Heart right ventricle (tissue), 16 donors: ENCODE measurements at regions not wholly inside any gene's neighbourhood (a gene's known extent, or its start where the extent isn't known, plus 50 kb on each side); places are given as distances from the start of the nearest gene placed in this dataset.

Source experiments
- ATAC-seq, 8 donors: fragments of 200-7000 bp; cut with Tn5 transposase; one replicate each; pipeline ENCODE4 v1.9.1; 2020; ENCODE audit warnings: mild to moderate bottlenecking in 8 of 8, moderate library complexity in 8 of 8, moderate number of reproducible peaks in 1 of 8
- DNase-seq, 2 donors: peaks; one replicate each; pipeline ENCODE4 v3.0.0-alpha.2; 2020
- H3K27ac ChIP-seq, 10 donors: fragments of 200-600 bp; sonication (generic) in 2 of 10; one replicate each; pipeline versions ENCODE4 v1.5.0 to v1.8.0; 2020 to 2022; ENCODE audit warnings: mild to moderate bottlenecking in 3 of 10
- H3K27me3 ChIP-seq, 7 donors: fragments of 200-600 bp; one replicate each; pipeline ENCODE4 v1.8.0; 2021 to 2022; ENCODE audit warnings: mild to moderate bottlenecking in 2 of 7
- H3K36me3 ChIP-seq, 9 donors: fragments of 200-600 bp; sonication (generic) in 1 of 9; one replicate each; pipeline versions ENCODE4 v1.5.0 to v1.8.0; 2020 to 2022; ENCODE audit warnings: mild to moderate bottlenecking in 2 of 9
- H3K4me1 ChIP-seq, 9 donors: fragments of 200-600 bp; sonication (generic) in 1 of 9; one replicate each; pipeline versions ENCODE4 v1.5.0 to v1.8.0; 2020 to 2022; ENCODE audit warnings: mild to moderate bottlenecking in 4 of 9
- H3K4me3 ChIP-seq, 10 donors: fragments of 200-600 bp; sonication (generic) in 2 of 10; one replicate each; pipeline versions ENCODE4 v1.5.0 to v1.8.0; 2020 to 2022; ENCODE audit warnings: mild to moderate bottlenecking in 7 of 10, moderate library complexity in 2 of 10
- H3K9me3 ChIP-seq, 11 donors: fragments of 200-600 bp in 10 of 11; sonication (generic) in 2 of 11; one replicate each; pipeline versions ENCODE4 v1.5.0 to v1.8.0; 2013 to 2022; ENCODE audit warnings: mild to moderate bottlenecking in 2 of 11, control low read depth in 1 of 11, moderate library complexity in 1 of 11
- CTCF ChIP-seq, 9 donors: fragments of 200-600 bp; sonication (generic) in 2 of 9; IDR thresholded peaks; one replicate each; pipeline versions ENCODE4 v1.5.0 to v1.8.0; 2021 to 2022; ENCODE audit warnings: antibody characterized with exemption in 9 of 9, mild to moderate bottlenecking in 5 of 9, moderate library complexity in 1 of 9
- WGBS, 2 donors: extraction: QIAGEN DNeasy Blood & Tissue Kit; methylation state at CpG; one replicate each; pipeline ENCODE4 v1.1.7; 2013; ENCODE audit warnings: inconsistent platforms in 1 of 2; 5-methylcytosine and 5-hydroxymethylcytosine counted together
- intact Hi-C, 10 donors: fragments of 100-400 bp; cut with DNase I; formaldehyde crosslinking; loops; one replicate each; pipeline versions ENCODE4 v1.11.1 to v1.14.2; 2022
- donor health status: Arrhythmogenic right ventricular cardiomyopathy.
- donor health status: ischemic (EF 13 %, LVEDD 7.1; RV severe dilation, severe dysfunction).
- donor health status: healthy with polysubstance abuse.
- donor health status: DM: no; HTN: yes; CAD: no.
- donor health status: DM: no; HTN: no; CAD: no.
- donor health status: ischemic (EF 25% LVEDD 6.9; RV normal size, moderate dysfunction).
- donor health status: ischemic (EF 25% LVEDD 5.7; RV mildly dilated, moderate dysfunction).
- donor health status: healthy.
- donor health status: DM: yes; HTN: yes; CAD: no.
- donor health status: Ischemic cardiomyopathy.
- donor health status: ischemic (EF 35%, LVEDD 5.7; RV mildly dilated, moderate dysfunction).
- donor health status: nonischemic (EF 11% LVEDD 7.7; RV severe dilation, severe dysfunction).
- donor health status: DM: yes; HTN: yes; CAD: no.
- donor health status: PGD.
- donor health status: ischemic (EF 29% LVEDD 5.4; RV normal size, mild dysfunction).
- donor health status: nonischemic (EF 23%, LVEDD 6.1; RV moderate dilation, normal function).

- no peak for ATAC-seq
Measured at GRCh38 chr6:84862843-84863242, 98.4 kb upstream of the TBX18 start.

GRCh38 chr6:84860920-84861319 lies 96.5 kb upstream of the TBX18 start:
- DNase-seq (no peak), ATAC-seq (no peak)
- H3K4me1 ChIP-seq: no peaks in the 10 kb centered on the region
- 66 to 78% methylated on average over 2 of the region's 2 CpGs for WGBS, 2 donors
- no peaks in the 10 kb centered on the region for H3K9me3 ChIP-seq
- no peaks in the 10 kb centered on the region for H3K36me3 ChIP-seq
- no peak overlapping the region for H3K4me3 ChIP-seq
- no peaks in the 10 kb centered on the region for H3K27me3 ChIP-seq
- no peak for TF ChIP-seq CTCF (IDR thresholded peaks at IDR 0.05)
- H3K27ac ChIP-seq: no peak overlapping the region
- intact Hi-C loops: no loop called here

More at GRCh38 chr6:84862843-84863242, 98.4 kb upstream of the TBX18 start:
- TF ChIP-seq CTCF (IDR thresholded peaks at IDR 0.05): no peak
- no peaks in the 10 kb centered on the region for H3K4me1 ChIP-seq
- no peak overlapping the region for H3K27ac ChIP-seq
- WGBS, 2 donors: 61 to 75% methylated on average over 1 of the region's 1 CpG
- no peak for DNase-seq
- H3K4me3 ChIP-seq: no peak overlapping the region
- intact Hi-C loops: no loop called here
- H3K9me3 ChIP-seq: no peaks in the 10 kb centered on the region
- no peaks in the 10 kb centered on the region for H3K27me3 ChIP-seq
- H3K36me3 ChIP-seq: no peaks in the 10 kb centered on the region

- H3K4me3 ChIP-seq: no peak overlapping the region
- TF ChIP-seq CTCF (IDR thresholded peaks at IDR 0.05): no peak
- intact Hi-C loops: no loop called here
- H3K4me1 ChIP-seq: no peaks in the 10 kb centered on the region
- ATAC-seq (no peak), DNase-seq (no peak)
- H3K27me3 ChIP-seq: no peaks in the 10 kb centered on the region
- 64 to 74% methylated on average over 6 of the region's 6 CpGs for WGBS, 2 donors
- H3K27ac ChIP-seq: no peak overlapping the region
- H3K36me3 ChIP-seq: no peaks in the 10 kb centered on the region
- H3K9me3 ChIP-seq: no peaks in the 10 kb centered on the region
Measured at GRCh38 chr6:84860509-84860908, 96.1 kb upstream of the TBX18 start.

GRCh38 chr6:84854811-84855400 lies 90.5 kb upstream of the TBX18 start:
- no peaks in the 10 kb centered on the region for H3K4me1 ChIP-seq
- no peak for TF ChIP-seq CTCF (IDR thresholded peaks at IDR 0.05)
- H3K9me3 ChIP-seq: no peaks in the 10 kb centered on the region
- H3K4me3 ChIP-seq: no peak overlapping the region
- H3K27ac ChIP-seq: no peak overlapping the region
- 62 to 65% methylated on average over 8 of the region's 8 CpGs for WGBS, 2 donors
- ATAC-seq: no peak
- DNase-seq: no peak
- H3K36me3 ChIP-seq: no peaks in the 10 kb centered on the region
- intact Hi-C loops: no loop called here
- no peaks in the 10 kb centered on the region for H3K27me3 ChIP-seq
